ENCODE measurements at regions not wholly inside any gene's neighbourhood (a gene's known extent, or its start where the extent isn't known, plus 50 kb on each side); places are given as distances from the start of the nearest gene placed in this dataset.

GRCh38 chr4:181987392-181987791 is 255.8 kb upstream of the TENM3 start:
- TF ChIP-seq, protein P1, sequence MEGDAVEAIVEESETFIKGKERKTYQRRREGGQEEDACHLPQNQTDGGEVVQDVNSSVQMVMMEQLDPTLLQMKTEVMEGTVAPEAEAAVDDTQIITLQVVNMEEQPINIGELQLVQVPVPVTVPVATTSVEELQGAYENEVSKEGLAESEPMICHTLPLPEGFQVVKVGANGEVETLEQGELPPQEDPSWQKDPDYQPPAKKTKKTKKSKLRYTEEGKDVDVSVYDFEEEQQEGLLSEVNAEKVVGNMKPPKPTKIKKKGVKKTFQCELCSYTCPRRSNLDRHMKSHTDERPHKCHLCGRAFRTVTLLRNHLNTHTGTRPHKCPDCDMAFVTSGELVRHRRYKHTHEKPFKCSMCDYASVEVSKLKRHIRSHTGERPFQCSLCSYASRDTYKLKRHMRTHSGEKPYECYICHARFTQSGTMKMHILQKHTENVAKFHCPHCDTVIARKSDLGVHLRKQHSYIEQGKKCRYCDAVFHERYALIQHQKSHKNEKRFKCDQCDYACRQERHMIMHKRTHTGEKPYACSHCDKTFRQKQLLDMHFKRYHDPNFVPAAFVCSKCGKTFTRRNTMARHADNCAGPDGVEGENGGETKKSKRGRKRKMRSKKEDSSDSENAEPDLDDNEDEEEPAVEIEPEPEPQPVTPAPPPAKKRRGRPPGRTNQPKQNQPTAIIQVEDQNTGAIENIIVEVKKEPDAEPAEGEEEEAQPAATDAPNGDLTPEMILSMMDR (IDR thresholded peaks at IDR 0.05; ENCODE audit: insufficient read depth, low read depth, low read length): no peak
- TF ChIP-seq EZH2 (IDR thresholded peaks at IDR 0.05; ENCODE audit: insufficient read depth, low read length): no peak
